Activated CD4-positive, CD25-positive, alpha-beta regulatory T cell treated with anti-CD3 and anti-CD28 coated beads, Interleukin-2, amount 50 U/mL, for 16 hours (primary cell): ENCODE measurements at regions not wholly inside any gene's neighbourhood (a gene's known extent, or its start where the extent isn't known, plus 50 kb on each side); places are given as distances from the start of the nearest gene placed in this dataset.

Experiments used
- DNase-seq: peaks from one replicate; pipeline ENCODE4 v3.0.0-alpha.2; 2020; ENCODE audit warnings: low read depth, low spot score

DNA sequence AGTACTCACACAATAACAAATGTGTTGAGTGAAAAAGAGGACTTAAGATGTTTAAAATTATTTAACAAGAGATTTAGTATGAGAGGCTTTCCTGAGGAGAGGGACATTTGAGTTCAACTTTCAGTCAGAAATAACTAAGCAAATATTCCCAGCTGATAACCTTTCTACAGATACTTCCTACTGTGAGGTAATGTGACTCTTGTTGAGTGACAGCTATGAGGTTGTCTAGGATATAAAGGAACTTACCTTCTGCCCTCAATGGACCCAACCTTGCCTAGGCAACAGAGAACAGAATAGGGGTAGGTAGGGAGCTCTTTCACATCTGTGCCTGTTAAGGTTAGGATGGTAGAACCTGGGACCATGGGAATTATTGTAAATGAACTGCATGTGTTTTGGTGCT is 54.7 kb downstream of the GLUD2 start:
- no peak for DNase-seq

DNA sequence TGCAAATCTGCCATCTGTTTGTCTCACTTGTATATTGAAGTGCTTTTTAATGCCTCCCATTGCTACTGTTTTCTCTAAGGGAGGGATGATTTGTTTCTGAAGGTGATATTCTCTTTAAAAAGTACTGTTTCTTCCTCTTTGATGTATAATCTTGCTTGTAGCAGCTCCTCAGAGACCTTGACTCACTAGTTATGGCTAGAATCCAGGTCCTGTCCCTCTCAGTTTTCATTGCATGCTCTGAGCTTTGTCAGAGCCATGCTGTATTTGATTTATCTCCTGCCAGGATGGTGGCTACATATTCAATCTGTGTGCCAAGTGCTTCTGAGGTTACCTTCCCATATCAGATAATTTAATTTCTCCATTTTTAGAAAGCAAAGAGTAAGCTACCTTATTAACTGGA is 56.0 kb downstream of the GLUD2 start:
- DNase-seq = no peak

DNA sequence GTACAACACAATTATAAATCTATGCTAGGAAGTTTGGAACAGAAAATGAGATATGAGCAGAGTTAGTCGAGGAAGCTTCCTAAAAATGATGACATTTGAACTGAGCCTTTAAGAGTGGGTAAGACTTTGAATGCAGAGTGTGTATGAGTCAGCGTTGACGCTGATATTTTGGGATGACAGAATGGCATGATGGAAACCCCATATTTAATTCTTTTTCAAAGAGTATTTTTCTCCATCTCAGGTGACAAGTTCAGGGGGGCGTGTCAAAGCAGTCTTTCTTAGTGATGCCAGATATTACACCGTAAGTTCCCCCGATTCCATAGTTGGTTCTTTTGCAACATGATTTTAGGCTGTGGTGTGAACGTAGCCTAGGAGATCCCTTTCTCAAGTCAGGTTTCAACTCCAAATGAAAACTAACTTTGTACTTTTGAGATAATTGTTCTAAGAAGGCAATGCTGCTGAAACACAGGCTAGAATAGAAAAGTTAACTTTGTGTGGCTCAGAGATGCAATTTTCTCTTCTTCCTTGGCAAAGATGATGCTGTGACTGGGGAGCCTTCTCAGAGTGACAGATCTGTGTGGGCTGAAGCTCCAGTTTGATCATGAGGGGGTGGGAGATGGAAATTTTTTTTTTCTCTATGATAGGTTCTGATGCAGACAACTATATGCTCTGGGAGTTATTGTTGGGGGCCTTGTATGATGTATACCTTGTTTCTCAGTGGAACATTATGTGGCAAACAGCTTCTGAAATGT is 59.2 kb downstream of the GLUD2 start:
- no peak for DNase-seq

DNA sequence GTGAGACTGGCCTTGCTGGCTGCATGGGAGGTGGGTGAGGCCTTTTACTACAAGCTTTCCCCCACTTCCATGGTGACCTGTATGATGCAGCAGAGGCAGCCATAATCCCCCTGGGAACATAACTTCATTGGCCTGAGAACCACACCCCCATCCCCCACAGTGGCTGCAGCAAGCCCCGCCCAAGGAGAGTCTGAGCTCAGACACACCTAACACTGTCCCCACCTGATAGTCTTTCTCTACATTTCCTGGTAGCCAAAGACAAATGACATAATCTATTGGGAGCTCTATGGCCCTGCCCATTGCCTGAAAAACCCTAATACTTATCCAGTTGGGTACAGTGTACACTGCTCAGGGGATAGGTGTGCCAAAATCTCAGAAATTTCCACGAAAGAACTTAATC is 62.6 kb downstream of the GLUD2 start:
- DNase-seq = no peak

DNA sequence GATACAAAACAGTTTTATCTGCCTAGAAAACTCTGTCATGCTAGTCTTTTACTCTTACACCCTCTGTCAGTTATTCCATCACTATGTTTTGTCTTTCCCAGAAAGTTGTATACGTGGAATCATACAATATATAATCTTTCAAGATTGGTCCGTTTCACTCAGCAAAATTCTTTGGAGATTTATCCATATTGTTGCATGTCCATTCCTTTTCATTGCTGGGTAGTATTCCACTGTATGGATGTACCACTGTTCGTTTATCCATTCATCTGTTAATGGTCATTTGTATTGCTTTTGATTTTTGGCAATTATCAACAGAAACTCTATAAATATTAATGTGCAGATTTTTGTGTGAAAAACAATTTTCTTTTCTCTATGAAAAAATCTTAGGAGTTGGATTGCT is 63.1 kb downstream of the GLUD2 start:
- no peak for DNase-seq

DNA sequence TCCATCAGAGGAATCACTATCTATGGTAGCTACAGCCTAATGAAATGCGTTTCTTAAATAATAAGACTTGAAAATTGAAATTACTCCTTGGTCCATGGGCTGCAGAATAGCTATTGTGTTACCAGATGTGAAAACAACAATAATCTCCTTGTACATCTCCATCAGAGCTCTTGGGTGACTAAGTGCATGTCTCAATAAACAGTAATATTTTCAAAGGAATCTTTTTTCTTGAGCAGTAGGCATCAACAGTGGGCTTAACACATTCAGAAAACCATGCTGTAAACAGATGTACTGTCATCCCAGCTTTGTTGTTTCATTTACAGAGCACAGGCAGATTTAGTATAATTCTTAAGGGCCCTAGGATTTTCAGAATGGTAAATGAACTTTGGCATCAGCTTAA is 67.3 kb downstream of the GLUD2 start:
- DNase-seq = no peak

DNA sequence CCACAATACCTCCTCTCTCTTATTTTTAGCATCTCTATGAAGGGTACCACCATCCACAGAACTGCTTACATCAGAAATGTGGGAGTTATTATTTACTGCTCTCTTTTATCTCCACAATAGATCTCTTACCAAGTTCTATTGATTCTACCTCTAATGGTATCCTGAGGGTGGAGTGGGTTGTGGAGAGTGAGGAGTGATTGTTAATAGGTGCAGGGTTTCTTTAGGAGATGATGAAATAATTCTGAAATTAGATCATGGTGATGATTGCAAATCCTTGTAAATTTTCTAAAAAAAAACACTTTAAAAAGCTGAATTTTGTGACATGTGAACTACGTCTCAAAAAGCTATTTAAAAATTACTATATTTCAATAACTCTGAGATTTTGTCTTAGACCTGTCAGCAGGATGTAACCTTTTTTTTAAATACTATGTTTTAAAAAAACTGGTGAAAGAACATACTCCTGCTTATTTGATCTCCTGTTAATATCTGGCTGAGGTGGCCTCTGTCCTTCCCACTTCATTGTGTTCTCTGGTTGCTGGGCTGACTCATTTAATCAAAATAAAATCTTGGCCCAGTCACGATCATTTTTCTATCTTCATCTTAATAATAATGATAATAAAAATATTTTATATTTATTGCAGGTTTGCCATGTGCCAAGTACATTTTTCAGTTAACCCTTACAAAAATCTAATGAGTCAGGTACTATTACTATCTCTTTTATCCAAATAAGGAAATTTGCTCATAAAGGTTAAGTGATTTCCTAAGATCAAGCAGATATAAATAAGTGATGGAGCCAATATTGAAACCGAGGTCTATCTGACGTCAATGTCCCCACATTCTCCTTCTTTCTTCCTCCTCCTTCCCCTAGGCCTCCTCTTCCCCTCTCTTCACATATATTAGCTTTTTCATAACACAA is 73.5 kb downstream of the GLUD2 start:
- no peak for DNase-seq

DNA sequence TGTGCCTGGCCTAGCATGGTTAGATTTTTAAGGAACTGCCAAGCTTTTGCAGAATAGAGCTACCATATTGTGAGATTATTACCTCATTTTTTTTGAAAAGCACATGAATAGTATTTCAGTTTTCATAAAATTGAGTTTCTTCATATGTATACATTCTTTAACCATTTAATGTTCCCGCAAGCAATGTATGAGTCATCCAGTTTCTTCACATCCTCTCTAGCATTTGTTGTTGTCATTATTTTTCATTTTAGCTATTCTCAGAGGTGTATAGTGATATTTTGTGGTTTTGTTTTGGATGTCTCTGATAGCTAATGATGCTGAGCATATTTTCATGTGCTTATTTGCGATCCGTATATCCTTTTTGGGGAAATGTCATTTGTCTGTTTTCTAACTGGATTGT is 74.9 kb downstream of the GLUD2 start:
- DNase-seq = no peak

DNA sequence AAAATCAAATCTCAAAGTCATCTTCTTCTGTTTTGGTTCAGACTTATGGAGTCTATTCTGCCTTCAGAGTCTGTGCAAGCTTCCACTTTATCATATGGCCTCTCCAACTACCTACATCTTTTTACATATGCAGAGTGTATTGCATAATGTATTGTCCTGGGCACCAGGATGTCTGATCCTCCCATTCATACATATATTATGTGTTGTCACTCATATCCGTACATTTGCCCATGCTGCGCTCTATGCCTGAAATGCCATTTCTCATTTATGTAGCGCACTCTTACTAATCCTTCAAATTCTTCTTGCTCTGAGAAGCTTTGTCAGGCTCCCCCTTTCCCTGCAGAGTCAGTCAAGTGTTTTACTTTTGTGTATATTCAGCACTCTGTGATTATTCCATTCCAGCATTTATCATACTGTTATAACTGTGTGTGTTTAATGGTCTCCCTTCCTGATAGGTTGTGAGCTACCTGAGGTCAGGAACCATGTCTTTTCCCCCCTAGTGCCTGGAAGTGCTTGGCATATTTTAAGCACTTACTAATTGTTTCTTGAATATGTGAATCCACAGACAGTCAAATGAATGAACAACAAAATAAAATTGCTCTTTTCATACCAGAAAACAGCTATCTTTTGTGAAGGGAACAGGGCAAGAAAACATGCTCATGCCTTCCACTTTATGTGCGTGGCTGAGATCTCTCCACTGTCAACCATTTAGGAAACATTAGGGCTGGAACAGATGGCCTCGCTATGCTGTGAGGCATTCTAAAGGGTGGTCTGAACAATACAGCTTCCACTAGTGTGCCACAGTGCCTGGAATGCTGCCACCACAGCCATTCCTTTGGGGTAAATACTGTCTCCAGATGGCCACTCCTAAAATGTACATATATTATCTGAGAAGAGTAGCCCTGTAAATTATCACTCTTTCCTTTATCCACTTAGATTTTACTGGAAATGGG is 81.8 kb downstream of the GLUD2 start:
- no peak for DNase-seq

DNA sequence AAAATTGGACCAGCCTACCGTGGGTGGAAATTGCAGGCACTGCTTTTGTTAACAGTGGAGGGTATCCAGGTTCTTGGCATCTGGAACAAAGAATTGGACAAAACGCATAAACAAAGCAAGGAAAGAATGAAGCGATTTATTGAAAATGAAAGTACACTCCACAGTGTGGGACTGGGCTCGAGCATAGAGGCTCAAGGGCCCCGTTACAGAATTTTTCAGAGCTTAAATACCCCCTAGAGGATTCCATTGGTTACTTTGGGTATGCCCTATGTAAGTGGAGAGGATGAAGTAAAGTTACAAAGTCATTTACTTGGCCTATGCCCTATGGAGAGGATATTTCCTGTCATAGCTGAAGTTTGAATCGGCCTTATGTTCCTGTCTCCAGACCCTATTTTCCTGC is 85.3 kb downstream of the GLUD2 start:
- DNase-seq = no peak

DNA sequence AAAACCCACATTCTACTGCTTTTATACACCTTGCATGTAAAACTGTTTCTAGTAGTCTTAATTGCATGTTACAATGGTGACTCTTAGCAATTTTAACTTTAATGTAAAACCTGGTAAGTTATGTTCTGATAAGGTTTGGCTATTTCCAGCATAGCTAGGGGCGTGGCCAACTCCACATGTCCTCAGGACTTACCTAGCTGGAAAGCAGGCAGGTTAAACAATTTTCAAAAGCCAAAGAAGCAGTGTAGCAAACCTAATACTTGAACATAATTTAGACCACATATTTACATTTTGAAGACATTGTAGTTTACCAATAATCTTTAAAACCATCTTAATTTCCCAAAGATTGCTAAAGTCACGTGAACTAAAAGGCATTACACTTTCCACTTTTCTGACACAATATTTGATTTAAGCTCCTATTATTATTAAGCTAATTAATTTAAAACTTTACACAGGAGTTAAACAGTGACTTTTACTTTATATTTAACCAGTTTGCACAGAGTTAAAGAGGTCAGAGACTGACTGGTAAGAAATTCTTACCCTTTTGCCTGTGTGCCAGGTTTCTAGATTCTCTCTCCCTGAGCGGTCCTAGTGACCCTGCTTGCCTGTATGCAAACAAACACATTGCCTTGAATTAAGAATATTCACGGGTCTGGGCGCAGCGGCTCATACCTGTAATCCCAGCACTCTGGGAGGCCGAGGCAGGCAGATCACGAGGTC is 88.2 kb downstream of the GLUD2 start:
- DNase-seq = no peak

DNA sequence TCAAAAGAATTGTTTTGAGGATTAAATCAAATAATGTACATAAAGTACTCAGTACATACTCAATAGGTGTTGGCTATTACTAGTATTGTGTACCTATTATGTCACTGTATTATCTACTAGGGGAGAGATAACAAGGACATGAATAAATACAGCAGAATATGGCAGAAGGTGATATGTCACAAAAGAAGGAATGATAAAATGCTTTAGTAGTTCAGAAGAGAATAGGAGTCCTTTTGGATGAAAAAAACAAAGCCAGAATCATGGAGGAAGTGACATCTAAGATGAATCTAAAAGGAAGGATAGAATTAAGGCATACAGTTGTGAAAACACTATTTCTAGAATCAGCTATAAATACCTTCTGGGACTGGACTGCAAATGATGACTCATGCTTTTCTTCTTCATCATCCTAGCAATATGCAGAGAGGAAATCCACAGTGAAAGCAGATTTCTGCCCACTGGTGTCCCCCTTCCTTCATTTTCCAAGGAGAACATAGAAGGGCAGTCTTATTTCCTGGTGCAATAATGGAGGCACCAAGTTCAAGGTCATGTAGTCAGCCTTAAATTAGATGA is 98.7 kb downstream of the GLUD2 start:
- no peak for DNase-seq

DNA sequence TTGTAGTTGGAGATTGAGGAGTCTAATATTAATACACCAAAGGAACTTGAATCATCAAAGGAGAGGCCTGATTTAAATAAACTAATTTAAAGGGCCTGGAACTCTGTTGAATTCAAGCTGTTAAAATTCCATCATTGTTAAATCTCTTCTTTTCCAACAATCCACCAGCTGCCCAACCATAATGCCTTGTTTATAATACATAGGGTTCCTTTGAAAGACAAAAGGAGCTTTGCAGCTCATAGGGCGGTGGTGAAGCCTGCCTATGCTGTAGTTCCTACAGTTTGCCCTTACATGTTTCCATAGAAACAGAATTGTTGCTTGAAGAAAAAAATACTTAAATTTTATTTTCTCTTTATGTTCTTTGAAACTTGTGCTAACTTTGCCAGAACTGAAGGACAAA is 102.8 kb downstream of the GLUD2 start:
- DNase-seq = no peak

DNA sequence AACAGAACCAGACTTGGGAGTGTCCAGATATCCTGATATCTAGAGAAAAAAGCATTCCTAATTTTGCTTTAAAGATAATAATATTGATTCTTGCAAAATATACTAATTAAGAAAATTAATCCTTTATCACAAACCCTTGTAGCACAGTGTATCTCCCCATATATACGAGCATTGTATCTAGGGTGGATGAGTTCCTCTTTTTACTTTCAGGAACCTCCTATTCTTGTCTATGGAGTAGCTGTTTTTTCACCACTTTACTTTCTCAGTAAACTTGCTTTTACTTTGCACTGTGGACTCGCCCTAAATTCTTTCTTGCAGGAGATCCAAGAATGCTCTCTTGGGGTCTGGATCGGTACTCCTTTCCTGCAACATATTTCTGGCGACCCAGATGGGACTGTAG is 103.9 kb downstream of the GLUD2 start:
- DNase-seq = no peak

DNA sequence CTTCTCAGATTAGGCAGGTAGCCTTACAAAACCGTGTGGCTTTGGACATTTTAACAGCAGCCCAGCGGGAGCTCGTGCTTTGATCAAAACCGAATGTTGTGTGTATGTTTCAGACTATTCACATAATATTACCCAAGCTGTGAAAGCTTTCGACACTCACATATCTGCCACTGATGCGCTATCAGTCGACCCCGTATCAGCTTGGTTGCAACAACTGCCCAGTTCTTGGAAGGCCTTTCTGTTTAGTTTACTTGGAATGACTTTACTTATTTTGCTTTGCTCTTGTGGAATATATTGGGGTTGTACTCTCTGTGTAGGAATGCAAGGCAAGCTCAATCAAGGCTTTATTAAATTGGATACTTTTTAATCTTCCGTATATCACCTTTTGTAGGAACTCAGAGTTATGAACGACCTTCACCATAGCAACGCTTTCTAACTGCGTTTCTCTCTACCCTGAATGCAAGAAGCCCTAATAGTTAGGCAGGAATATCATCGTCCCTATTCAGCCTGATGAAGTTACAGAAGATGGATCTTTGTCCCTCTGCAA is 107.5 kb downstream of the GLUD2 start:
- DNase-seq = no peak

DNA sequence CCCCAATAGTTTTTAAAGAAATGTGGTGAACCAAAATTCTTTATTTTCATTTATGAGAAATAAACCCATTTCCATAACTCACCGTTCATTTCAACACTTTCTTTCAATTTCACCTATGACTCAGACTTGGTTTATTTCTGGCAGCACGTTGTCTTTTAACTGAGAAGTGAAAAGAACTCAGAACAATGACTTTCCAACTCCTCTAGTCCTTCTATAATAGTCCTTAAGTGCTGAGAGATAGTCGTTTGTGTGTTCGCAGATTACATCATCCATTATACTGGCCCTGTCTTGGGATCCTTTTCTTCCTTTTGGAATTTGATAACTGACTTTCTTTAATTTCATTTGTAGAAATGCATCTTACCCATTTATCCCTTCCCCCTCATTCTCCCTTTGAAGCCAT is 113.6 kb downstream of the GLUD2 start:
- DNase-seq = no peak

DNA sequence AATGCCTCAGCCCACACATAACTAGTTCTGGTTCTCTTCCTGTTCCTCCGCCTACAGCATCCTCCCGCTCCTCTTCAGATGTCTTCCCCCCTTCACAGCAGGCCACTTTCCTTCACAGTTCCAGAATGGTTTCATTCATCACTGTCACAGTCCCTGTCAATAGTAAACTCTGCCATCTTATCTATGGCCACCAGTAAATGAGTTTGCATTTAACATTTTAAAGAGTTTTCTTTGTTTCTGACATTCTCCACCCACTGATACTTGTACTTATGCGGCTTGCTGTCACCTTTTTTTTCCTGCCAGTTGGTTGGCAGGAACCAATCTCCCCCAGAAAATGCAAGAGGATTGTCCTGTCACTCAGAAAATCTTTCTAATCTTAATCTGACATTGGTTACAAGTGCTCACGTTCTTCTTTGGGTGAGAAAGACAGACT is 114.1 kb downstream of the GLUD2 start:
- DNase-seq = no peak

DNA sequence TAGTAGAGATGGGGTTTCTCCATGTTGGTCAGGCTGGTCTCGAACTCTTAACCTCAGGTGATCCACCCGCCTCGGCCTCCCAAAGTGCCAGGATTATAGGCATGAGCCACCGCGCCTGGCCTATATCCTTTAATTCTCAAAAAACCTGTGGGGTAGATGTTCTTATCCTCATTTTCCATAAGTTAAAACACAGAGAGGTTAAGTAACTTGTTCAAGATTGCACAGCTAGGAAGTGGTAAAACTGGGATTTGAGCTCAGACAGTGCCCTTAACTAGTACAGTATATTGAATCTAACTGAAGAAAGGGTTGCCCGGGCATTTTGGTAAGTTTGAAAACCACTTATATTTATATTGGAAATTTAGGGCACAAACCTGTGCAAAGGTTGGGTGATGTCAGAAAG is 116.0 kb downstream of the GLUD2 start:
- no peak for DNase-seq

DNA sequence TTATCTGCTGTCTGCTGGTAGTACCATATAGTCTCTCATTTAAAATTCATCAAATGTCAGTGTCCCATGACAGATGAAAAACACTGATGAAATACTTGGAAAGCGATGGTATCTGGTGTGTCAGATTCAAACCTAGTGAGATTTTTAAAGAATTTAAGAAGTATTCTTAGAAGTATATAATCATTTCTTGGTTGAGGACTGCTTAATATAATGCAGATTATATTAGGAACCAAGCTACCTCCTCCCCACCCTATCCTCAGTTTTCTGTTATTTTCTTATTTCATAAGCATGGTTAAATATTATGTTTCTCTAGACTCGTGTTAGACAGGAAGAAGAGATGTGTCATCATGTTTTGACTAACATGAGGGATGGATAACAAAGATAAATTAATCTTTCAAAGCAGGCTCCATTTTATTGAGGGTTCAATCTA is 118.5 kb downstream of the GLUD2 start:
- DNase-seq = no peak
